GOT3 (cell line): ENCODE measurements at regions not wholly inside any gene's neighbourhood (a gene's known extent, or its start where the extent isn't known, plus 50 kb on each side); places are given as distances from the start of the nearest gene placed in this dataset.
"Not testable (repeated sequence)": the region's sequence is repeated elsewhere in the genome, so short reads cannot be mapped to it uniquely, and the experiment has no call there.

Experiments used
- DNase-seq: peaks from one replicate; lab custom pipeline; 2025; ENCODE audit warnings: mixed read lengths; lab: John Stamatoyannopoulos, UW

GRCh38 chr2:33967103-33967502 lies 368.0 kb upstream of the FAM98A start:
- no peak for DNase-seq

- no peak for DNase-seq
These were observed 359.5 kb upstream of the FAM98A start for GRCh38 chr2:33958591-33958990.

DNA sequence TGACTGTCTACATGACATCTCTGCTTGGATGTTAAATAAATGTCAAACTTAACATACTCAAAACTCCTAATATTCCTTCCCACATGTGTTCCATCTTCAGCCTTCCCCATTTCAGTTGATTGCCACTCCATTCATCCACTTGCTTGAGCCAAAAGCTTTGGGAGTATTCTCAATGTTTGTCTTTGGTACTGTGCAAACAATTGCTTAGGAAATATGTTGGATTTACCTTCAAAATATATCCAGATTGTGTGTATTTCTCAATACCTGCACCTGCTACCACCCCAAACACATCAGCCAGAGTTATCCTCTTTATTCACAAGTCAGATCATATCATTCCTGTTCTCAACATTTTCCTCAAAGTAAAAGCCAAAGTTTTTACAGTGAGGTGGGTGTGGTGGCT lies 350.3 kb upstream of the FAM98A start:
- no peak for DNase-seq

DNA sequence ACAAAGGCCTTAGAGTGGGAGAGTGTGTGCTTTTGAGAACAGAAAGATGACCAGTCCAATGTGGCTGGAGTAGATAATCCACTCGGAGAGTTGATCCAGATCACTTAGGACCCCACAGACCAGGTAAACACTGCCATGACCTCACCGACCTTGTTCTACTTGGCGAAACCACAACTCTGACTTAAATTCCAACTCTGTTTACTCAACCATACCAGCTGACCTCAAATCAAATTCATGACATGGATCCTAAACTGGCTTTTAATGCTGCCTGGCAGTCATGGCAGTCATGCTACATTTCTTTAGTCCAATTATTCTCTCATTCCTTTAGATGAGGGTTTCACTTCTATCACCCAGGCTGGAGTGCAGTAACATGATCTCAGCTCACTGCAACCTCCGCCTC lies 347.1 kb upstream of the FAM98A start:
- no peak for DNase-seq

DNA sequence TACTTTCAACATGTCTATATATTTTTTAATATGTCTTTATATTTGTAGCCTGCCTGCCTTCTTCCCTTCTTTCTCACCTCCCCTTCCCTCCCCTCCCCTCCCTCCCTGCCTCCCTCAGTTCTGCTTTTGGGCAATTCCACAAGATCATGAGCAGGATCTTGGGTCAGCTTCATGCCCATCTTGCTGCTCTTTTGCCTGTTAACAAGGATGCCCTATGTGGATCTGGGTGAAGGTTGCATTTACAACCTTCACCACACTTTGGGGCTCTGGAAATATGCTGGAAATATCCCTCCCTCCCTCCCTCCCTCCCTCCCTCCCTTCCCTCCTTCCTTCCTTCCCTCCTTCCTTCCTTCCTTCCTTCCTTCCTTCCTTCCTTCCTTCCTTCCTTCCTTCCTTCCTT lies 334.1 kb upstream of the FAM98A start:
- no peak for DNase-seq

GRCh38 chr2:33931164-33931563 lies 332.1 kb upstream of the FAM98A start:
- no peak for DNase-seq

- DNase-seq, result no peak
These were observed 330.4 kb upstream of the FAM98A start for GRCh38 chr2:33929467-33929866.

- no peak for DNase-seq
These were observed 328.7 kb upstream of the FAM98A start for GRCh38 chr2:33927756-33928155.

- no peak for DNase-seq
These were observed 326.2 kb upstream of the FAM98A start for GRCh38 chr2:33925311-33925710.

GRCh38 chr2:33924586-33925169 lies 325.6 kb upstream of the FAM98A start:
- DNase-seq, result no peak

DNA sequence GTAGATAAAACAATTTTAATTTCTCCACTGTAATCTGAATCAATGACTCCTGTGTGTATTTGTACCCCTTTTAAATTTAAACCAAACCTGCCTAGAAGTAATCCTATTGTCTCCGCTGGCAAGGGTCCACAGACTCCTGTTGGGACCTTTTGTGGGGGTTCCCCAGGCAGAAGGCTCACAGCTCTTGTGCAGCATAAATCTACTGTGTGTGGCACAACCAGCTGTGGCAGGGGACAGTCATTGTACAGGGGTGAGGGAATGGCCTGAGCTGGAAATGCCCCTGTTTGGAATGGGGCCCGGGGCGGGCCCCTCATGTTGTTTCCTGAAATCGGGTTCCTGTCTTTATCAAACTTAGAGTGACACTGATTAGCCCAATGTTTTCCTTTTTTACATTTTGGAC lies 318.2 kb upstream of the FAM98A start:
- DNase-seq, result no peak

- no peak for DNase-seq
These were observed 314.0 kb upstream of the FAM98A start for GRCh38 chr2:33913071-33913616.

GRCh38 chr2:33911327-33911726 lies 312.2 kb upstream of the FAM98A start:
- DNase-seq, result no peak

DNA sequence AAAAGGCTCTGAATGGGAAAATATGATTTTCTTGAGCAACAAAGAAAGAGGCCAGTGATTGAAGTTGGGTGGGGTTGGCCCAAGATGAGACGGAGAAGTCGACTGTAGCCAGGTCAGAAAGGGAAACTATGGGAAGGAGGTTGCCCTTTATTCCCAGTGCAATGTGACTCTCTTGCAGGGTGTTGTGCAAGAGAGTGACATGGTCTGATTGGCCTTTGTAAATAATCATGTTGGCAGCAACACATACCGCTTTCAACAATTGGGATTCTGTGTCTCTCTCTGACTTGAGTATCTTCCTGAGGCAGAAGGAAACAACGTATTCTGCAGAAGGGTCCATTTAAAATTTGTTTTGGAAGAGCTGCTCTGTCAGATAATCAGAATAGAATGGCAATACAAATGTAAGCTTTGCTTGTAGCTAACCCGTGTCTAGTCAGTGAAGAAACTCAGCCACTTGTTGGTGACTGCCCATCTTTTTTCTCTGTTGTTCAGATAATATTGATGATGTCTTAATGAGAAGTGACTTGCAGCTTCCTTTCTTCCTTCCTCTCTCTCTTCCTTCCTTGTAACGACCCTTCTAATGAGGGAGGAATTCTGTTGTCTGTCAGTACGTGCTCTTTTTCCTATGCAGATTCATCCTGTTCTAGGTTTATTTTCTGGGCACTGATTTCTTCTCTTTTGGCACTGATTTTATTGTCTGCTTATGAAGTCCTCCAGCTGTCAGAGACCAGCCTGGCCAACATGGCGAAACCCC lies 311.0 kb upstream of the FAM98A start:
- no peak for DNase-seq

DNA sequence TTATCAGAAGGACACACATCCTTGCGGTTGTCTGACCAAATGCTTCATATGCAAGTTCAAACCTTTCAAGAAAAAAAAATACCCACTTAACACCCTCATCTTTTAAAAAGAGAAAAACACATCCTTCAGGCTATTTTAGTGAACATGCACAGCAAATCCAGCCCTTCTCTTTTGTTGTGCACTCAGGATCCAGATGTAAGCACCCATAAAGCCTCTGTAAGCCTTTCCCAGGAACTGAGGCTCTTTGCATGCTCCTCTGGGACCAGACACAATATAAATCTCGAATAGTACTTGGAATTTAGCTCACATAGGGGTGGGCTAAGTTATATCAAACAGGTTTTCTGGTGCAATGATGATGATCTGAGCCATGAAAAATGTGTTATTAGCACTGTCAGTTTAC lies 308.8 kb upstream of the FAM98A start:
- DNase-seq, result no peak

DNA sequence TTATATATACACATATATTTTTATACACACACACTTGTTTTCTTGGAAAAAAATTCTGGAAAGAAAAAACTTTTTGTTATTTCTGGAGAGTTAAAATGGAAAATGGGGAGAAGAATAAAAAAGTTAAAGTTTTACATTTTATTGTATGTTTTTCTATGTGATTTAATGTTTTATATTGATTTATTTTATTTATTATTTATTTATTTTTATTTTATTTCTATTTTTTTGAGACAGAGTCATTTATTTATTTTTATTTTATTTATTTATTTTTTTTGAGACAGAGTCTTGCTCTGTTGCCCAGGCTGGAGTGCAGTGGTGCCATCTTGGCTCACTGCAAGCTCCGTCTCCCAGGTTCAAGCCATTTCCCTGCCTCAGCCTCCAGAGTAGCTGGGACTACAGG lies 307.0 kb upstream of the FAM98A start:
- not testable (repeated sequence) for DNase-seq

DNA sequence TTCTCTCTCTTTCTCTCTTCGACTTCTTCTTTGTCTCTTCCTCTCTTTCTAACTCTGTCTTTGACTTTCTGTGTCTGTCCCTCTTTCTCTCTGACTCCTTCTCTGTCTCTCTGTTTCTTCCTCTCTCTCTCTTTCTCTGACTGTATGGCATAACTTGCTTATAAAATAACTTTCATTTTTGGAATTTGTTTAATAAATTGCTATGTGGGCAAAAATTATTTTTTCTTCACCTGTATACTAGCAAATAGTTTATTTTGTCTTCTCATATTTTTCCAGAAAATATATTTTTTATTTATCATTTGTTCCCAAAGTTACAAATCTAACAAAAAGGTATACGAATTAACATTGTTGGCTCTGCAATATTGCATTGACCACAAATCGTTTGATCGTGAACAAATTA lies 305.7 kb upstream of the FAM98A start:
- no peak for DNase-seq

GRCh38 chr2:33903701-33904100 lies 304.6 kb upstream of the FAM98A start:
- DNase-seq, result no peak

DNA sequence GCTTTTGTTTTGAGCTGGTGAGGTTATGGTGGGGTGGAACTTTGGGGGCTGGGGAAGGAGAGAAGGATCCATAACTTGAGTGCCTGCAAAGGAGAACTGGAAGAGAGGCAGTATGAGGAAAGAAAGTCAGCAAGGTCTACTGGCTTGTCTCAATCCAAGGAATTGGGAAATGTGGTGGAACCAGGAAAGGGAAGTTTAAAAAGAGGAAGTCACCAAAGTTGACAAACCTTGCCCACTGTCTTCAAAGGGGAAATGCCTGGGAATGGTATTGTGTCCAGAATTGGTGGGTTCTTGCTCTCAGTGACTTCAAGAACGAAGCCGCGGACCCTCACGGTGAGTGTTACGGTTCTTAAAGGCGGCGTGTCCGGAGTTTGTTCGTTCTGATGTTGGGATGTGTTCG lies 304.1 kb upstream of the FAM98A start:
- no peak for DNase-seq

- no peak for DNase-seq
These were observed 301.5 kb upstream of the FAM98A start for GRCh38 chr2:33900610-33901009.

- DNase-seq, result no peak
These were observed 298.6 kb upstream of the FAM98A start for GRCh38 chr2:33897741-33898140.

DNA sequence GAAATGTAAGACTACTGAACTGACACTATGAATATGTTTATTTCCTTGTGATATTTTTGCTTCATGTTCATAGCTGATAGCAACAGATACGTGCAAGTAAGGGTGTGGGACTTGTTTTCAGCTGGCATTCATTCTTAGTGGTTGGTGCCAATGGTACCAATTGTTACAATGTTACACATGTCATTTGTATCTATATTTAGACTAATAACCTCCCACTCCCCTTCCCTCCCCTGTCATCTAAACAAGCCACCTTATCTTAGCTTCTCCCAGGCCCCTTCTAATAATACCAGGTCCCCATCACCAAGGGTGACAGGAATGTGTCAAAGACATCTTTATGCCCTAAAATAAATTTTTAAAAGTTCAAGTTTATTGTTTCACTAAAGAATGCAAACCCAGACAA lies 294.7 kb upstream of the FAM98A start:
- DNase-seq, result no peak

- no peak for DNase-seq
These were observed 292.5 kb upstream of the FAM98A start for GRCh38 chr2:33891616-33892015.

DNA sequence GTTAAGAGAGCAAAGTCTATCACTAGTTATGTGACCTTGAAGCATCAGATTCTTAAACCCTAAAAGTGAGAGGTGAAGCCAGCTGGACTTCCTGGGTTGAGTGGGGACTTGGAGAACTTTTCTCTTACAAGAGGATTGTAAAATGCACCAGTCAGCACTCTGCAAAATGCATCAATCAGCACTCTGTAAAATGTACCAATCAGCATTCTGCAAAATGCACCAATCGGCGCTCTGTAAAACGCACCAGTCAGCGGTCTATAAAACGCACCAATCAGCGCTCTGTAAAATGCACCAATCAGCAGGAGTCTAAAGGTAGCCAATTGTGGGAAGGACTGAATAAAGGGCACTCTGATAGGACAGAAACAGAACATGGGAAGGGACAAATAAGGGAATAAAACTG lies 291.6 kb upstream of the FAM98A start:
- DNase-seq, result no peak
